ENCODE measurements at regions not wholly inside any gene's neighbourhood (a gene's known extent, or its start where the extent isn't known, plus 50 kb on each side); places are given as distances from the start of the nearest gene placed in this dataset.

GRCh38 chr6:90722648-90723047 is 135.8 kb upstream of the MAP3K7 start:
- TF ChIP-seq CTCF (conservative IDR thresholded peaks at IDR 0.05) = no peak
- Mint-ChIP-seq H3K4me1 (peaks cover 2 to 4% of the 10 kb centered on the region in 2 experiments; a peak in 2 of 4 replicates), H3K9me3 (no peaks in the 10 kb centered on the region), H3K27me3 (ENCODE audit: low read depth) (no peaks in the 10 kb centered on the region; the same call in 1 of the 2 replicates), H3K4me3 (no peak overlapping the region), H3K36me3 (ENCODE audit: insufficient read depth in 1 of 3, low read depth in 3 of 3) (no peaks in the 10 kb centered on the region), H3K27ac (no peak overlapping the region)
- H3K4me1 ChIP-seq (ENCODE audit: insufficient read depth, low read length) = no peaks in the 10 kb centered on the region; the same call in 1 of the 2 replicates
- DNase-seq = no peak
- no peak overlapping the region for H3K14ac ChIP-seq (ENCODE audit: insufficient read depth, low read length)
- H2BK5ac ChIP-seq (ENCODE audit: insufficient read length, low read length) = no peak overlapping the region
- H4K5ac ChIP-seq (ENCODE audit: insufficient read length, low read depth, low read length) = no peak overlapping the region
- no CpG with 5 or more reads among the region's 2 CpGs for WGBS (ENCODE audit: extremely low coverage, insufficient read length, low lambda C conversion rate)
- H4K8ac ChIP-seq (replicated peaks; ENCODE audit: insufficient read length, low read depth, low read length) = no peak overlapping the region
- H3K27ac ChIP-seq (ENCODE audit: insufficient read length, low read depth, low read length) = no peak overlapping the region
- no peak overlapping the region for H3K23ac ChIP-seq (ENCODE audit: insufficient read length, low read depth, low read length)
- H2BK12ac ChIP-seq (ENCODE audit: insufficient read length, low read depth, low read length) = no peak overlapping the region
- no peak overlapping the region for H2AFZ ChIP-seq (ENCODE audit: low read length)
- no peak overlapping the region for H4K91ac ChIP-seq (ENCODE audit: insufficient read length, low read depth, low read length)
- no peak overlapping the region for H2BK20ac ChIP-seq (ENCODE audit: low read depth, low read length, poor library complexity, severe bottlenecking)
- no peak overlapping the region for H3K4me2 ChIP-seq (ENCODE audit: insufficient read depth, insufficient read length, low read length)
- no peak overlapping the region for H3K18ac ChIP-seq (ENCODE audit: insufficient read length, low read depth, low read length)
- H2BK120ac ChIP-seq (ENCODE audit: low read depth, low read length, poor library complexity, severe bottlenecking) = no peak overlapping the region
- no peak overlapping the region for H3K4ac ChIP-seq (ENCODE audit: low read depth, low read length)
- H4K20me1 ChIP-seq (ENCODE audit: control insufficient read depth, insufficient read depth, insufficient read length) = no peaks in the 10 kb centered on the region
- H3K9ac ChIP-seq (ENCODE audit: extremely low read depth, insufficient read length, low read length) = no peak overlapping the region
- no peak overlapping the region for H2BK15ac ChIP-seq (ENCODE audit: low read depth, low read length)
- no peak overlapping the region for H3K56ac ChIP-seq (ENCODE audit: insufficient read length, low read depth, low read length)
- H3K79me1 ChIP-seq (ENCODE audit: insufficient read depth, low read depth, low read length, poor library complexity, severe bottlenecking) = no peaks in the 10 kb centered on the region
- no peaks in the 10 kb centered on the region for H3K27me3 ChIP-seq (ENCODE audit: insufficient read depth, low read length)
- no peaks in the 10 kb centered on the region for H3K79me2 ChIP-seq (ENCODE audit: insufficient read depth, low read length)
- H3T11ph ChIP-seq (ENCODE audit: low read length) = no peak overlapping the region
- H2AK5ac ChIP-seq (ENCODE audit: insufficient read length, low read length) = no peak overlapping the region
- no peaks in the 10 kb centered on the region for H3K9me3 ChIP-seq (ENCODE audit: control insufficient read depth, low read depth, low read length)
- H3K23me2 ChIP-seq (ENCODE audit: insufficient read length, low read depth, low read length, poor library complexity, severe bottlenecking) = no peaks in the 10 kb centered on the region

Measured in H9 (cell line).